LNCAP (cell line): ENCODE measurements at regions not wholly inside any gene's neighbourhood (a gene's known extent, or its start where the extent isn't known, plus 50 kb on each side); places are given as distances from the start of the nearest gene placed in this dataset.

ENCODE experiments used
- CTCF ChIP-seq: fragments of 450-650 bp; IDR thresholded peaks from 2 replicates; pipeline ENCODE4 v1.5.1; 2017; ENCODE audit warnings: mild to moderate bottlenecking

- TF ChIP-seq CTCF: no peak
Measured at GRCh38 chr3:26964836-26965235, 342.3 kb downstream of the LRRC3B start.

GRCh38 chr3:26967501-26967900 lies 344.9 kb downstream of the LRRC3B start:
- TF ChIP-seq CTCF: no peak

GRCh38 chr3:26984416-26985390 lies 362.1 kb downstream of the LRRC3B start:
- no peak for TF ChIP-seq CTCF

- no peak for TF ChIP-seq CTCF
Measured at GRCh38 chr3:26989037-26989436, 366.5 kb downstream of the LRRC3B start.

- no peak for TF ChIP-seq CTCF
Measured at GRCh38 chr3:26997226-26997625, 372.0 kb downstream of the NEK10 start.

- no peak for TF ChIP-seq CTCF
Measured at GRCh38 chr3:27010834-27011233, 358.3 kb downstream of the NEK10 start.

GRCh38 chr3:27022096-27022761 lies 347.0 kb downstream of the NEK10 start:
- peak; percentile 14; the same call in 1 of the 2 replicates for TF ChIP-seq CTCF
